Mesenchymal stem cell (in vitro differentiated cells and primary cell): ENCODE measurements at regions not wholly inside any gene's neighbourhood (a gene's known extent, or its start where the extent isn't known, plus 50 kb on each side); places are given as distances from the start of the nearest gene placed in this dataset.
"Not testable (repeated sequence)": the region's sequence is repeated elsewhere in the genome, so short reads cannot be mapped to it uniquely, and the experiment has no call there.

ENCODE experiments used
- DNase-seq: peaks from one replicate; pipeline ENCODE4 v3.0.0-alpha.2; 2013
- H2AFZ ChIP-seq: one replicate; pipeline ENCODE4 v1.6.1; 2013; ENCODE audit warnings: low read depth, mild to moderate bottlenecking, control low read depth, inconsistent platforms, low read length, moderate library complexity
- H2AK5ac ChIP-seq: 2 replicates; pipeline ENCODE4 v1.6.1; 2013; ENCODE audit warnings: low read length, moderate library complexity, mild to moderate bottlenecking, inconsistent platforms; ENCODE audit not compliant: severe bottlenecking
- H2BK120ac ChIP-seq: one replicate; pipeline ENCODE4 v1.6.1; 2013; ENCODE audit warnings: low read depth, mild to moderate bottlenecking, inconsistent platforms, low read length, moderate library complexity
- H2BK12ac ChIP-seq, 2 experiments: one replicate each; pipeline ENCODE4 v1.6.1; 2013; ENCODE audit warnings: inconsistent platforms in 2 of 2, low read length in 2 of 2, mild to moderate bottlenecking in 2 of 2, moderate library complexity in 2 of 2, control low read depth in 1 of 2
- H2BK15ac ChIP-seq: one replicate; pipeline ENCODE4 v1.6.1; 2013; ENCODE audit warnings: mild to moderate bottlenecking, low read depth, inconsistent platforms; ENCODE audit not compliant: poor library complexity, severe bottlenecking
- H2BK5ac ChIP-seq: 2 replicates; pipeline ENCODE4 v1.6.1; 2013; ENCODE audit warnings: low read depth, mild to moderate bottlenecking, low read length, control low read depth, inconsistent platforms; ENCODE audit not compliant: poor library complexity, severe bottlenecking
- H3K14ac ChIP-seq, 2 experiments: one replicate each; pipeline ENCODE4 v1.6.1; 2013; ENCODE audit warnings: inconsistent platforms in 2 of 2, low read length in 2 of 2, control low read depth in 1 of 2, mild to moderate bottlenecking in 1 of 2, moderate library complexity in 1 of 2
- H3K18ac ChIP-seq, 2 experiments: one replicate each; pipeline ENCODE4 v1.6.1; 2013; ENCODE audit warnings: inconsistent platforms in 2 of 2, low read length in 2 of 2, control low read depth in 1 of 2, low read depth in 1 of 2, mild to moderate bottlenecking in 1 of 2
- H3K23ac ChIP-seq, 2 experiments: one replicate each; pipeline ENCODE4 v1.6.1; 2013; ENCODE audit warnings: inconsistent platforms in 2 of 2, low read length in 2 of 2, mild to moderate bottlenecking in 2 of 2, moderate library complexity in 2 of 2, control low read depth in 1 of 2
- H3K27ac ChIP-seq: 2 replicates; pipeline ENCODE4 v1.5.1; 2013; ENCODE audit warnings: mild to moderate bottlenecking, moderate library complexity, low read length, control low read depth, inconsistent platforms; ENCODE audit not compliant: poor library complexity, severe bottlenecking
- H3K27me3 ChIP-seq, 2 experiments: 2 replicates each; pipeline versions ENCODE4 v1.6.1 to v1.7.0; 2013; ENCODE audit warnings: low read length in 2 of 2, mild to moderate bottlenecking in 2 of 2, moderate library complexity in 2 of 2, control low read depth in 1 of 2, inconsistent platforms in 1 of 2; ENCODE audit not compliant: control insufficient read depth in 1 of 2, insufficient read depth in 1 of 2
- H3K36me3 ChIP-seq, 2 experiments: 2 replicates each; pipeline versions ENCODE4 v1.6.1 to v1.7.0; 2013; ENCODE audit warnings: low read length in 2 of 2, control low read depth in 1 of 2, inconsistent platforms in 1 of 2, low read depth in 1 of 2, mild to moderate bottlenecking in 1 of 2; ENCODE audit not compliant: insufficient read depth in 2 of 2, control insufficient read depth in 1 of 2
- H3K4ac ChIP-seq, 2 experiments: one replicate each; pipeline ENCODE4 v1.6.1; 2013; ENCODE audit warnings: inconsistent platforms in 2 of 2, low read length in 2 of 2, mild to moderate bottlenecking in 2 of 2, moderate library complexity in 2 of 2, control low read depth in 1 of 2, low read depth in 1 of 2
- H3K4me1 ChIP-seq: 2 replicates; pipeline ENCODE4 v1.6.1; 2013; ENCODE audit warnings: low read depth, low read length, control low read depth; ENCODE audit not compliant: control insufficient read depth, insufficient read depth
- H3K4me2 ChIP-seq: 2 replicates; pipeline ENCODE4 v1.6.1; 2013; ENCODE audit warnings: low read length, mild to moderate bottlenecking, inconsistent platforms; ENCODE audit not compliant: poor library complexity, severe bottlenecking
- H3K4me3 ChIP-seq, 2 experiments: 2 replicates each; pipeline versions ENCODE4 v1.5.1 to v1.7.0; 2013; ENCODE audit warnings: low read length in 2 of 2, mild to moderate bottlenecking in 2 of 2, control low read depth in 1 of 2, low read depth in 1 of 2; ENCODE audit not compliant: insufficient read depth in 1 of 2
- H3K79me1 ChIP-seq: replicated peaks from 2 replicates; pipeline ENCODE4 v1.6.1; 2013; ENCODE audit warnings: mild to moderate bottlenecking, control low read depth, low read length, inconsistent platforms; ENCODE audit not compliant: poor library complexity, severe bottlenecking
- H3K9ac ChIP-seq: 2 replicates; pipeline ENCODE4 v1.7.0; 2013; ENCODE audit warnings: mild to moderate bottlenecking, low read length, moderate library complexity
- H3K9me3 ChIP-seq: 2 replicates; pipeline ENCODE4 v1.7.0; 2013; ENCODE audit warnings: mild to moderate bottlenecking, low read length; ENCODE audit not compliant: control insufficient read depth
- H4K8ac ChIP-seq: one replicate; pipeline ENCODE4 v1.6.1; 2013; ENCODE audit warnings: inconsistent platforms, mild to moderate bottlenecking, low read length, moderate library complexity
- H4K91ac ChIP-seq: one replicate; pipeline ENCODE4 v1.6.1; 2013; ENCODE audit warnings: mild to moderate bottlenecking, low read length, inconsistent platforms
- WGBS: methylation state at CpG from one replicate; pipeline ENCODE4 v1.1.7; 2013; ENCODE audit warnings: mixed read lengths; 5-methylcytosine and 5-hydroxymethylcytosine counted together

GRCh38 chr5:116947691-116948528 lies 373.3 kb upstream of the SEMA6A start:
- no peak overlapping the region for H3K23ac ChIP-seq
- H2BK15ac ChIP-seq: peak overlapping the region; percentile 80
- H3K27me3 ChIP-seq: no peaks in the 10 kb centered on the region
- 82% methylated on average over 15 of the region's 15 CpGs for WGBS
- no peak overlapping the region for H2BK120ac ChIP-seq
- H3K9me3 ChIP-seq: no peaks in the 10 kb centered on the region
- no peak overlapping the region for H4K91ac ChIP-seq
- H4K8ac ChIP-seq: no peak overlapping the region
- no peaks in the 10 kb centered on the region for H3K36me3 ChIP-seq
- H3K9ac ChIP-seq: no peak overlapping the region
- no peak overlapping the region for H3K27ac ChIP-seq
- H3K4me2 ChIP-seq: no peak overlapping the region
- H3K79me1 ChIP-seq: no peaks in the 10 kb centered on the region
- peak; percentile 45 for DNase-seq
- H3K4ac ChIP-seq: no peak overlapping the region
- no peak overlapping the region for H3K18ac ChIP-seq
- no peak overlapping the region for H2BK12ac ChIP-seq
- H2BK5ac ChIP-seq: no peak overlapping the region
- no peak overlapping the region for H2AK5ac ChIP-seq
- peak overlapping the region; percentile 51 for H2AFZ ChIP-seq
- H3K4me1 ChIP-seq: no peaks in the 10 kb centered on the region
- H3K4me3 ChIP-seq: no peak overlapping the region
- no peak overlapping the region for H3K14ac ChIP-seq

GRCh38 chr5:116945613-116946382 lies 371.2 kb upstream of the SEMA6A start:
- not testable (repeated sequence) for H4K91ac ChIP-seq, H3K27ac ChIP-seq, H3K4me1 ChIP-seq, H3K79me1 ChIP-seq, H3K27me3 ChIP-seq, DNase-seq, H3K4me3 ChIP-seq, H3K4ac ChIP-seq, H3K14ac ChIP-seq, H3K36me3 ChIP-seq, H3K18ac ChIP-seq, H2BK5ac ChIP-seq, H2BK15ac ChIP-seq, H3K23ac ChIP-seq, H3K9ac ChIP-seq, H3K9me3 ChIP-seq, H2BK12ac ChIP-seq, H3K4me2 ChIP-seq, H2AK5ac ChIP-seq, H4K8ac ChIP-seq, H2AFZ ChIP-seq, H2BK120ac ChIP-seq
- 74% methylated on average over 17 of the region's 17 CpGs for WGBS

DNA sequence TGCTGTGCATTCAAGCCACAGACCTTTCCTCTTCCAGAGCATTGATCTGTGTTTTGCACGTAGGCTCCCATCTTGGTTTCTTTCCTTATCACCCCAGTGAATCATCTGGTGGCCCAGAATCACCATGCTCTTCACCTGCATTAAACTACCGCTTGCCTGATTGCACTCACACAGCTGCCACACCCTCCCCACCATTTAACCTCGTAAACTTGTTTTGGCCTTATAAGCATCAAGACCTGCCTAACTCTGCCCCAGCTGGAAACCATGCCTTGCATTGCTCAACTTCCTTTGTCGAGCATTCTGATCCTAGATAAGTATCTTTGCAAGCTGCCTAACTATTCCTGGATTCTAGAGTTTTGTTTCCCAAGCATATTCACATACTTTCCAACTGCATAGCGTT lies 369.6 kb upstream of the SEMA6A start:
- Histone ChIP-seq H4K8ac (no peak overlapping the region), H2AK5ac (no peak overlapping the region), H3K27ac (no peak overlapping the region), H2BK15ac (no peak overlapping the region), H2BK12ac (peak overlapping the region in 1 of 2 experiments; percentile 49), H3K27me3 (no peaks in the 10 kb centered on the region), H2BK5ac (no peak overlapping the region), H3K14ac (no peak overlapping the region), H3K4ac (no peak overlapping the region), H3K9me3 (no peaks in the 10 kb centered on the region), H3K4me1 (no peaks in the 10 kb centered on the region), H3K9ac (no peak overlapping the region), H3K79me1 (no peaks in the 10 kb centered on the region), H2BK120ac (no peak overlapping the region), H4K91ac (no peak overlapping the region), H3K36me3 (no peaks in the 10 kb centered on the region), H3K4me3 (no peak overlapping the region), H3K4me2 (no peak overlapping the region), H3K18ac (peak overlapping the region in 1 of 2 experiments; percentile 28), H3K23ac (no peak overlapping the region), H2AFZ (peak overlapping the region; percentile 56)
- DNase-seq: peak; percentile 48
- 53% methylated on average over 4 of the region's 5 CpGs for WGBS

- H3K9ac ChIP-seq: no peak overlapping the region
- H2BK5ac ChIP-seq: no peak overlapping the region
- no peaks in the 10 kb centered on the region for H3K4me1 ChIP-seq
- H3K4me2 ChIP-seq: no peak overlapping the region
- H2BK15ac ChIP-seq: no peak overlapping the region
- no peak overlapping the region for H4K91ac ChIP-seq
- no peak overlapping the region for H3K14ac ChIP-seq
- no peak overlapping the region for H2BK120ac ChIP-seq
- H3K9me3 ChIP-seq: no peaks in the 10 kb centered on the region
- peak; percentile 69 for DNase-seq
- no peak overlapping the region for H2BK12ac ChIP-seq
- H2AFZ ChIP-seq: no peak overlapping the region
- no peak overlapping the region for H4K8ac ChIP-seq
- WGBS: 30% methylated on average over 2 of the region's 6 CpGs
- no peaks in the 10 kb centered on the region for H3K36me3 ChIP-seq
- no peak overlapping the region for H3K23ac ChIP-seq
- H2AK5ac ChIP-seq: no peak overlapping the region
- no peak overlapping the region for H3K18ac ChIP-seq
- no peak overlapping the region for H3K27ac ChIP-seq
- no peaks in the 10 kb centered on the region for H3K79me1 ChIP-seq
- no peaks in the 10 kb centered on the region for H3K27me3 ChIP-seq
- H3K4ac ChIP-seq: no peak overlapping the region
- H3K4me3 ChIP-seq: no peak overlapping the region
Observed at GRCh38 chr5:116942622-116943021, 368.0 kb upstream of the SEMA6A start.
